ENCODE measurements at regions not wholly inside any gene's neighbourhood (a gene's known extent, or its start where the extent isn't known, plus 50 kb on each side); places are given as distances from the start of the nearest gene placed in this dataset.

- intact Hi-C loops (cut with micrococcal nuclease), result no loop called here
Measured at GRCh38 chr12:24482044-24482443, 466.9 kb downstream of the BCAT1 start.

- intact Hi-C loops (cut with micrococcal nuclease), result no loop called here
Measured at GRCh38 chr12:24480766-24481449, 468.0 kb downstream of the BCAT1 start.

GRCh38 chr12:24479131-24479530, 469.8 kb downstream of the BCAT1 start:
- intact Hi-C loops (cut with micrococcal nuclease), result no loop called here

GRCh38 chr12:24478254-24478653, 470.6 kb downstream of the BCAT1 start:
- intact Hi-C loops (cut with micrococcal nuclease), result no loop called here

- intact Hi-C loops (cut with micrococcal nuclease), result no loop called here
Measured at GRCh38 chr12:24476310-24476709, 472.6 kb downstream of the BCAT1 start.

GRCh38 chr12:24475337-24475736, 473.6 kb downstream of the BCAT1 start:
- intact Hi-C loops (cut with micrococcal nuclease), result no loop called here

- intact Hi-C loops (cut with micrococcal nuclease), result no loop called here
Measured at GRCh38 chr12:24473097-24473496, 475.8 kb downstream of the BCAT1 start.

GRCh38 chr12:24470050-24470449, 478.9 kb downstream of the BCAT1 start:
- intact Hi-C loops (cut with micrococcal nuclease), result no loop called here

- intact Hi-C loops (cut with micrococcal nuclease), result no loop called here
Measured at GRCh38 chr12:24469089-24469488, 479.8 kb downstream of the BCAT1 start.

GRCh38 chr12:24467226-24467625, 481.7 kb downstream of the BCAT1 start:
- intact Hi-C loops (cut with micrococcal nuclease), result no loop called here

GRCh38 chr12:24463375-24463774, 485.5 kb downstream of the BCAT1 start:
- intact Hi-C loops (cut with micrococcal nuclease), result no loop called here

GRCh38 chr12:24462946-24463345, 486.0 kb downstream of the BCAT1 start:
- intact Hi-C loops (cut with micrococcal nuclease), result no loop called here

- intact Hi-C loops (cut with micrococcal nuclease), result no loop called here
Measured at GRCh38 chr12:24460506-24460905, 488.4 kb downstream of the BCAT1 start.

GRCh38 chr12:24460099-24460498, 488.8 kb downstream of the BCAT1 start:
- intact Hi-C loops (cut with micrococcal nuclease), result no loop called here

- intact Hi-C loops (cut with micrococcal nuclease), result no loop called here
Measured at GRCh38 chr12:24455811-24456210, 493.1 kb downstream of the BCAT1 start.

- intact Hi-C loops (cut with micrococcal nuclease), result no loop called here
Measured at GRCh38 chr12:24447678-24448077, 498.2 kb upstream of the SOX5 start.

GRCh38 chr12:24446287-24446686, 496.8 kb upstream of the SOX5 start:
- intact Hi-C loops (cut with micrococcal nuclease), result no loop called here

- intact Hi-C loops (cut with micrococcal nuclease), result no loop called here
Measured at GRCh38 chr12:24444634-24445033, 495.2 kb upstream of the SOX5 start.

GRCh38 chr12:24441458-24441857, 492.0 kb upstream of the SOX5 start:
- intact Hi-C loops (cut with micrococcal nuclease), result no loop called here

- intact Hi-C loops (cut with micrococcal nuclease), result no loop called here
Measured at GRCh38 chr12:24436667-24437066, 487.2 kb upstream of the SOX5 start.

GRCh38 chr12:24431872-24432271, 482.4 kb upstream of the SOX5 start:
- intact Hi-C loops (cut with micrococcal nuclease), result no loop called here

GRCh38 chr12:24427776-24428175, 478.3 kb upstream of the SOX5 start:
- intact Hi-C loops (cut with micrococcal nuclease), result no loop called here

- intact Hi-C loops (cut with micrococcal nuclease), result no loop called here
Measured at GRCh38 chr12:24425601-24425970, 476.1 kb upstream of the SOX5 start.
